COR-L47 (cell line): ENCODE measurements at regions not wholly inside any gene's neighbourhood (a gene's known extent, or its start where the extent isn't known, plus 50 kb on each side); places are given as distances from the start of the nearest gene placed in this dataset.
"Not testable (repeated sequence)": the region's sequence is repeated elsewhere in the genome, so short reads cannot be mapped to it uniquely, and the experiment has no call there.

ENCODE experiments used
- DNase-seq: peaks from one replicate; lab custom pipeline; 2025; lab: John Stamatoyannopoulos, UW

DNA sequence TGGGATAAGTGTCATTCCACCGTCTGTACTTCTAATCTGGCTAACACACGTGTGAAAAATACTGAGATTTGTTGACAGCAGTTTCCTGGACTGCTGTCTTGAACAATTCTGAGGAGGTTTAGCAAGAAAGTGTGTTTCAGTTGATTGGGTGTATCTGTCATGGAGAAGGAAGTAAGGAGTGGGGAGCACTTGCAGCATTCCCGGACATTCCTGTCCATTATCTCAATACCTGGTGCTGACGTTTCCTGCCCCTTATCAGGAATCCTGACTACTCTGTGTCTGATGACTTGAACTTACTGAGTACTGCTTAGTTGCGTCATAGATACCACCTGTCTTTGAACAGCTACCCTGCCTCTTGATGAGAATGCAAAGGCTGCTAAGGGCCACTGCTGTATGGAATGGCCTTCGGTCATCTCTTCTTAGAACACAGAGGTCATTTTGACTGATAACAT is 72.0 kb upstream of the VKORC1L1 start:
- no peak for DNase-seq

DNA sequence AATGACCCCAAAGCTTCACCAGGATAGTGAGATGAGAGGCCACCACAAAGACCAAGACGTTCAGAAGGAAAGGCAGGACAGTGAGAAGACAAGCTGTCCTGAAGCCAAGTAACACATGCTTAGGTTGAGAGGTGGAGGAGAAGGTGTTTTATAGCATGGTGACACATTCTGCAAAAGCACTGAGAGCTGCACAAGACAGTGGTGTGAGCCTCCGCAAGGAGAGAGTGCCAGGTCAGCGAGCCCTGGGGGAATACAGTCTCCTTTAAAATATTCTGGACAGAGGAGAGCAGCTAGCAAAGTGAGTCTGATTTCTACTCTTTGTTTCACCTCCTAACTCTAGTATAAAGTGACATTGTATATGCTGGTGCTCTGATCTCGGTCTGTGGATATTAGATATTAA is 68.0 kb upstream of the VKORC1L1 start:
- DNase-seq = no peak

GRCh38 chr7:65807067-65807466 is 65.8 kb upstream of the VKORC1L1 start:
- DNase-seq = not testable (repeated sequence)

DNA sequence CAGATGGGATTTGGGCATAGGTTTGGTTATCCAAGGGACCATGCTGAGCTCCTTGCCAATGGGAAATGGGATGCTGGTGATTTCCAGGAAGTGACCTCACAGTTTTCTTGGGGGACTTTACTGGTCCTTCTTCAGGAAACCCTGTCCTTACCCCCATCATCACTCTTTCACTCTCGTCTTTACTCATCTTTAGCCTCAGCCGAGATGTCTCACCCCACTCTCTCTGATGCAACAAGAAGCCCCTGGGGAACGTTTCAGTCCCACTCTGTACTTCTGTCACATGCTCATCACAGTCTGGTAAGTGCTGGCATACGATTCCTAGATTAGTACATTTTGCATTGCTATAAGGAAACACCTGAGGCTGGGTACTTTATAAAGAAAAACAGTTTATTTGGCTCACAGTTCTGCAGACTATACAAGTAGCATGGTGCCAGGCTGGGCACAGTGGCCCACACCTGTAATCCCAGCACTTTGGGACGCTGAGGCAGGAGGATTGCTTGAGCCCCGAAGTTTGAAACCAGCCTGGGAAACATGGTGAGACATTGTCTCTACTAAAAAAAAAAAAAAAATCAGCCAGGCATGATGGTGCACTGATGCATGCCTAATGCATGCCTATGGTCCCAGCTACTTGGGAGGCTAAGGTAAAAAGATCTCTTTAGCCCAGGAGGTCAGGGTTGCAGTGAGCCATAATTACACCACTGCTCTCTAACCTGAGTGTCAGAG is 63.5 kb upstream of the VKORC1L1 start:
- DNase-seq = no peak

DNA sequence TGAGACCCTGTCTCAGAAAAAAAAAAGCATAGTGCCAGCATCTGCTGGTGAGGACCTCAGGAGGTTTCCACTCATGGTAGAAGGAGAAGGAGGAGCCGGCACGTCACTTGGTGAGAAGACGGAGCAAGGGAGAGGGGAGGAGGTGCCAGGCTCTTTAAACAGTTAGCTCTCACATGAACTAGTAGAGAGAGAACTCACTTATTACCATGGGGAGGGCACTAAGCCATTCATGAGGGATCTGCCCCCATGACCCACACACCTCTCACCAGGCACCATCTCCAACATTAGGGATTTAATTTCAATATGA is 62.9 kb upstream of the VKORC1L1 start:
- DNase-seq = no peak

- DNase-seq = no peak
These were observed 60.6 kb upstream of the VKORC1L1 start for GRCh38 chr7:65812281-65812680.

- not testable (repeated sequence) for DNase-seq
These were observed 58.2 kb upstream of the VKORC1L1 start for GRCh38 chr7:65814556-65815167.

GRCh38 chr7:65820287-65820950 is 52.5 kb upstream of the VKORC1L1 start:
- DNase-seq = no peak
